Lung microvascular endothelial cell (primary cell): ENCODE measurements at regions not wholly inside any gene's neighbourhood (a gene's known extent, or its start where the extent isn't known, plus 50 kb on each side); places are given as distances from the start of the nearest gene placed in this dataset.
"Not testable (repeated sequence)": the region's sequence is repeated elsewhere in the genome, so short reads cannot be mapped to it uniquely, and the experiment has no call there.

ENCODE experiments used
- DNase-seq, 2 donors: peaks; one replicate each; pipeline versions ENCODE4 v3.0.0 to v3.0.0-alpha.2; 2010; ENCODE audit warnings: low read depth in 2 of 2

DNA sequence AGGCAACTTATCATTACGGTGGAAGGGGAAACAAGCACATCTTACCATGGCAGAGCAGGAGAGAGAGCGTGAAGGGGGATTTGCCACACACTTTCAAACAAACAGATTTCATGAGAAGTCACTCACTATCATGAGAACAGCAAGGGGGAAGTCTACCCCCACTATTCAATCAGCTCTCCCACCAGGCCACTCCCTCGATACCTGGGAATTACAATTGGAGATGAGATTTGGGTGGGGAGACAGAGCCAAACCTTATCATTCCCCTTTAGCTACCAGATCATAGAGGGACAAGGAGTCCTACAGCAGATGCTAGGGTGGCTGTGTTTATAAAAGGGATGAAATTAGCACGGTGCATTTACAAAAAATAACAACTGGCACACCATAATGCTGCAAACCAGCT, 2149.4 kb upstream of the ACO1 start:
- DNase-seq, result no peak

- no peak for DNase-seq
These were observed 2148.9 kb upstream of the ACO1 start for GRCh38 chr9:30235564-30235963.

- DNase-seq, result no peak
These were observed 2144.6 kb upstream of the ACO1 start for GRCh38 chr9:30239878-30240277.

GRCh38 chr9:30243467-30243866, 2141.0 kb upstream of the ACO1 start:
- DNase-seq, result no peak

GRCh38 chr9:30244877-30245276, 2139.6 kb upstream of the ACO1 start:
- no peak for DNase-seq

DNA sequence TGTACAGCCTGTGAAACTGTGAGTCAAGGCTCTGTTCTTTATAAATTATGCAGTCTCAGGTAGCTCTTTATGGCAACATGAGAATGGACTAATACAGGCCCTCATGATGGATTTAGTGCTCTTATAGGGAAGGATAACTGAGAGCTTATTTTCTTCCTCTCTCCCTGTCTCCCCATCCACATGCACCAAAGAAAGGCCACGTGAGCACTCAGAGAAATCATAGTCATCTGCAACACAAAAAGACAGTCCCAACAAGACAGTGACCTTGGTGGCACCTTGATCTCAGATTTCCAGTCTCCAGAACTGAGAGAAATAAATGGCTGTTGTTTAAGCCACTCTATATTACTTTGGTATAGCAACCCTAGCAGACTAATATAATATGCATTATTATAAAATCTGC, 2133.6 kb upstream of the ACO1 start:
- no peak for DNase-seq

GRCh38 chr9:30258094-30258493, 2126.3 kb upstream of the ACO1 start:
- no peak for DNase-seq

GRCh38 chr9:30280229-30280900, 2104.1 kb upstream of the ACO1 start:
- DNase-seq, result no peak

- no peak for DNase-seq
These were observed 2095.0 kb upstream of the ACO1 start for GRCh38 chr9:30289435-30289834.

GRCh38 chr9:30292026-30292425, 2092.4 kb upstream of the ACO1 start:
- DNase-seq, result not testable (repeated sequence)

- no peak for DNase-seq
These were observed 2091.2 kb upstream of the ACO1 start for GRCh38 chr9:30293231-30293630.

DNA sequence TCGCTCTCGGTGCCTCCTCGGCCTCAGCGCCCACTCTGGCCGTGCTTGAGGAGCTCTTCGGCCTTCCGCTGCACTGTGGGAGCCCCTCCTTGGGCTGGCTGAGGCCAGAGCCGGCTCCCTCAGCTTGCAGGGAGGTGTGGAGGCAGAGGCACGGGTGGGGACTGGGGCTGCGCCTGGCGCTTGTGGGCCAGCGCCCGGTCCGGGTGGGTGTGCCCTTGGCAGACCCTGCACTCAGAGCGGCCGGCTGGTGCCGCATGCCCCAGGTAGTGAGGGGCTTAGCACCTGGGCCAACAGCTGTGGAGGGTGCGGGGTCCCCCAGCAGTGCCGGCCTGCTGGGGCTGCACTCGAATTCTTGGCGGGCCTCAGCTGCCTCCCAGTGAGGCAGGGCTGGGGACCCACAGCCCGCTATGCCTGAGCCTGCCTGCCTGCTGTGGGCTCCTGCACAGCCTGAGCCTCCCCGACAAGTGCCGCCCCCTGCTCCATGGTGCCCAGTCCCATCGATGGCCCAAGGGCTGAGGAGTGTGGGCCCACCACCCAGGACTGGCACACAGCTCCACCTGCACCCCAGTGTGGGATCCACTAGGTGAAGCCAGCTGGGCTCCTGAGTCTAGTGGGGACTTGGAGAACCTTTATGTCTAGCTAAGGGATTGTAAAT, 2085.2 kb upstream of the ACO1 start:
- no peak for DNase-seq

GRCh38 chr9:30301271-30301963, 2083.0 kb upstream of the ACO1 start:
- DNase-seq, result no peak

- no peak for DNase-seq
These were observed 2073.7 kb upstream of the ACO1 start for GRCh38 chr9:30310711-30311110.

DNA sequence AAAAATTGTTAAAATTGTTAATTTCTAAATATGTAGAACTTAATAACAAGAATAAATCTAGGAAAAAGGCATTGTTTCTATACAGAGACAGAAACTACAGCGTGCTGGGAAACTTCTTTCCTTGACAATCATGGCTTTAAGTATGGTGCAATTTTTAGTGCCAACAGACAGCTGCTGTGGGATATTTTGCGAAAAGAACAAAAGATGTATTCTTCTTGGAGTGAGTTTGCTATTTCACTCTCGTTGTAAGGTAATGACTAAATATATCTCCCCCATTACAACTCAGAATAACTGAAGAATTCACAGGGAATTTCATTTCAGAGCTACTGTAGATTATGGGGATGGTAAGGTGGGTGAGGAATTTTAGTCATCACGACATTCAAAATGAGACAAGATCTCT, 2055.0 kb upstream of the ACO1 start:
- DNase-seq, result no peak

DNA sequence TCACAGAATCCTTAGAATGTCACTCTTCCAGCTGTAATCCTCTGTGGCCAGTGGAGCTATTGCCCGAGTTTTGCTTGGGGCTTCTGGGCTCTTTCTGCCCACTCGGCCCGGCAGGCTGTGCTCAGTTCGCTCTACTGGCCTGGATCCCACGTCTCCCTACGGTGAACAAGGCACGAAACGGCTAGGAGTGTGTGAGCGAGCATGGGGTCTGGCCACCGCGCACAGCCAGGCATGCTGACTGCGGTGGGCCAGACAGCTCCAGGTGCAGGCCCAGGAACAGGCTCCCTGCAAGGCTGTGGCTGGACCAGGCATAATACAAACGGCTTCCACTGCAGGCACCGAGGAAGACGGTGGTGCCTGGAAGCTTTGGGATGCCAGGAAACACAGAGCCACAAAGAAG, 2035.5 kb upstream of the ACO1 start:
- no peak for DNase-seq

- no peak for DNase-seq
These were observed 2034.6 kb upstream of the ACO1 start for GRCh38 chr9:30349526-30350513.

DNA sequence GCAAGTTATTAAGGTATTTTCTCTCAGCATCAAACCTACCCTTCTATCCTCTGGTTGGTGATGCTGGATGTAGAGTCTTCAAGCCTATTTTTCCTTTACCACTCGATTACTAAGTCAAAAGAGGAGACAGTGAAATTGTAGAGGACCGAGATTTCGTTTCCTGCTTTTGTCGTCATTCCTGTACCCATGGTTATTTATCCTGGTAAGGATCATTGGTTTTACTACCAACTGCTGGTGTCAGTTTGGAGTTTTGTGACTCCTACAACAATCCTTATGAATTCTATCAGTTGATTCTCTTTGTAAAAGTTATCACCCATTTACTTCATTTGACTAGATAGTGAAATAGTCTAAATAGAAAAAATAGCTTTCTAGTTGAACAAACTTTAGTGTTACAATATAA, 2028.2 kb upstream of the ACO1 start:
- no peak for DNase-seq

DNA sequence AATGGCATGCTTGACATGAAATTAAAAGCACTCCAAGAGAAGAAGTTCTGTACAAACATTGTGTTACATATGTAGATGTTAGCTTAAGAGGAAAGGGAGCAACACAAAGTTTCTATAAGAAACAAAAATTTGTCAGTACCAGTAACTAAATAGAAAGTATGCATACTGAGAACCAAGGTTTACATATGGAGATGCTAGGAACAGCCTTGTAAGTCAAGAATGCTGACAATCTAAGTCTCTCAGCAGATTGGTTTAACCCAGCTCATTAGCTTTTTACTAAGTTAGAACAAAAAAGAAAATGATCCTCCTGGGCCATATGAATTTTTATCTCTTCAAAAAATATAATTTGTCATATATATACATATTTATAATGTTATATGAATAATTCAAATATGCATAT, 2022.1 kb upstream of the ACO1 start:
- DNase-seq, result no peak

GRCh38 chr9:30366140-30366539, 2018.3 kb upstream of the ACO1 start:
- not testable (repeated sequence) for DNase-seq

DNA sequence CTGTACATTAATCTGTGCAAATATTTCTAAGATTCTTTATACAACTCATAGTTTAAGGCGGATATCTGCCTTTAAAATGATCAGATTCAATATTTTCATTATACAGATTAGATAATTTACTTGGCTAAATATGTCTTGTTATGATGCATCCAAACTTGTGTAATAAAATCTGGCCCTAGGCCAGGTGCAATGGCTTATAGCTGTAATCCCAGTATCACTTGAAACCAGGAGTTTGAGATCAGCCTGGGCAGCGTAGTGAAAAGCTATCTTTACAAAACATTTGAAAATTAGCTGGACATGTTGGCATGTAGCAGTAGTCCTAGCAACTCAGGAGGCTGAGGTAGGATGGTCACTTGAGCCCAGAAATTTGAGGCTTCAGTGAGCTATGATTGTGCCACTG, 2002.2 kb upstream of the ACO1 start:
- DNase-seq, result no peak

DNA sequence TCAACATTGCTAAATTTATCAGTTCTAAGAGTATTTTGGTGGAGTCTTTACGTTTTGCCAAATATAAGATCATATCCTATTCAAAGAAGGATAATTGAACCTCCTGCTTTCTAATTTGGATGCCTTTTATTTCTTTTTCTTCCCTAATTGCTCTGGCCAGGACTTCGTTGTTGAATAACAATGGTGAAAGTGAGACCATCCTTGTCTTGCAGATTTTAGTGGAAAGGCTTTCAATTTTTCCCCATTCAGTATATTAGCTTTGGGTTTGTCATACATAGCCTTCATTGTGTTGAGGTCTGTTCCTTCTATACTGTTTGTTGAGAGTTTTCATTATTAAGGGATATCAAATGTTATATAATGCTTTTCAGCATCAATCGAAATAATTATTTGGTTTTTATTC, 1974.2 kb upstream of the ACO1 start:
- DNase-seq, result no peak
